ENCODE measurements at regions not wholly inside any gene's neighbourhood (a gene's known extent, or its start where the extent isn't known, plus 50 kb on each side); places are given as distances from the start of the nearest gene placed in this dataset.

- no peak overlapping the region for H3K4me3 ChIP-seq (replicated peaks; ENCODE audit: low read depth, low read length)
- DNase-seq (ENCODE audit: low read depth), result no peak
- TF ChIP-seq, protein P1, sequence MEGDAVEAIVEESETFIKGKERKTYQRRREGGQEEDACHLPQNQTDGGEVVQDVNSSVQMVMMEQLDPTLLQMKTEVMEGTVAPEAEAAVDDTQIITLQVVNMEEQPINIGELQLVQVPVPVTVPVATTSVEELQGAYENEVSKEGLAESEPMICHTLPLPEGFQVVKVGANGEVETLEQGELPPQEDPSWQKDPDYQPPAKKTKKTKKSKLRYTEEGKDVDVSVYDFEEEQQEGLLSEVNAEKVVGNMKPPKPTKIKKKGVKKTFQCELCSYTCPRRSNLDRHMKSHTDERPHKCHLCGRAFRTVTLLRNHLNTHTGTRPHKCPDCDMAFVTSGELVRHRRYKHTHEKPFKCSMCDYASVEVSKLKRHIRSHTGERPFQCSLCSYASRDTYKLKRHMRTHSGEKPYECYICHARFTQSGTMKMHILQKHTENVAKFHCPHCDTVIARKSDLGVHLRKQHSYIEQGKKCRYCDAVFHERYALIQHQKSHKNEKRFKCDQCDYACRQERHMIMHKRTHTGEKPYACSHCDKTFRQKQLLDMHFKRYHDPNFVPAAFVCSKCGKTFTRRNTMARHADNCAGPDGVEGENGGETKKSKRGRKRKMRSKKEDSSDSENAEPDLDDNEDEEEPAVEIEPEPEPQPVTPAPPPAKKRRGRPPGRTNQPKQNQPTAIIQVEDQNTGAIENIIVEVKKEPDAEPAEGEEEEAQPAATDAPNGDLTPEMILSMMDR (IDR thresholded peaks at IDR 0.05; ENCODE audit: low read length, missing control alignments), result no peak
Observed at GRCh38 chr5:62000646-62001045, 305.4 kb upstream of the KIF2A start.

DNA sequence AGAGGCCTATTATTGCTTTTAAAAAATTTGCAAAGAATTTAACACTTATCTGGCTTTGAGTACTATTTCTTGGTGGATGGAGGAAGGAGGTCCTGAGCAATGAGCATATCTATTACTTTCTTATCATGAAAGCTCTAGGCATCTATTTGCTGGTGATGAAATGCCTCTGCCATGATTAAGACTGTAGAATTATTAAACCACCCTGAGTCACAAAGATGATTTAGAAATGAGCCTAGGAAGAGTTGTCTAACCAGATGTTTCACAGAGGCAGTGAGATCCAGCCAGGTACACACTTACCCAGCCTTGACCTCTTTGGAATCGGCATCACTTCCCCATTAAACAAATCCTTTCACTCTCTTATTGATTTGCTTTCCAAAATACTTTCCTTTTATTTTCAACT is 304.4 kb upstream of the KIF2A start:
- no peak for DNase-seq (ENCODE audit: low read depth)
- H3K4me3 ChIP-seq (replicated peaks; ENCODE audit: low read depth, low read length), result no peak overlapping the region
- TF ChIP-seq, protein P1 (IDR thresholded peaks at IDR 0.05; ENCODE audit: low read length, missing control alignments), result no peak

- H3K4me3 ChIP-seq (replicated peaks; ENCODE audit: low read depth, low read length), result no peak overlapping the region
- DNase-seq (ENCODE audit: low read depth), result no peak
- TF ChIP-seq, protein P1 (IDR thresholded peaks at IDR 0.05; ENCODE audit: low read length, missing control alignments), result no peak
Observed at GRCh38 chr5:62002436-62002835, 303.6 kb upstream of the KIF2A start.

GRCh38 chr5:62005551-62005950 is 300.5 kb upstream of the KIF2A start:
- TF ChIP-seq, protein P1 (IDR thresholded peaks at IDR 0.05; ENCODE audit: low read length, missing control alignments), result no peak
- no peak overlapping the region for H3K4me3 ChIP-seq (replicated peaks; ENCODE audit: low read depth, low read length)

GRCh38 chr5:62007457-62007856 is 298.5 kb upstream of the KIF2A start:
- no peak overlapping the region for H3K4me3 ChIP-seq (replicated peaks; ENCODE audit: low read depth, low read length)
- DNase-seq (ENCODE audit: low read depth), result no peak
- TF ChIP-seq, protein P1 (IDR thresholded peaks at IDR 0.05; ENCODE audit: low read length, missing control alignments), result no peak

More at GRCh38 chr5:62005551-62005950, 300.5 kb upstream of the KIF2A start:
- DNase-seq (ENCODE audit: low read depth), result no peak

- DNase-seq (ENCODE audit: low read depth), result no peak
- H3K4me3 ChIP-seq (replicated peaks; ENCODE audit: low read depth, low read length), result no peak overlapping the region
- TF ChIP-seq, protein P1 (IDR thresholded peaks at IDR 0.05; ENCODE audit: low read length, missing control alignments), result no peak
Observed at GRCh38 chr5:62011089-62011664, 294.8 kb upstream of the KIF2A start.

DNA sequence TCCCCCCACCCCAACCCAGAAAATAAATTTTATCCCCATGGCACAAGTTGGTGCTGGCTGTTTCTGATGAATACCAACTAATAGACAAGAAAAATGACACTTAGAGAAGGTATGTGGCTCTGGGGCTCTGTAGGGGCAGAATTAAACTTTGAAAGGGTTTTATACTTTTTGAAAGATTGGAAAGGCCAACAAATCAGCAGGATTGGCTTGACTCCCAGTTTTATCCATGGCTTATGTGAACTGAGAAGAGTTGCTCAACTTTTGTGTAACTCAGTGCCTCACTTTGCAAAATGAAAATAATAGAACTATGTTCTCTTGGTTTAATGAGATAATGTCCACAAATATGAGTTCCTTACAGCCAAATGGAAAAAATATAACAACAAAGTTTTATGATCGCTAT is 288.9 kb upstream of the KIF2A start:
- no peak overlapping the region for H3K4me3 ChIP-seq (replicated peaks; ENCODE audit: low read depth, low read length)
- TF ChIP-seq, protein P1 (IDR thresholded peaks at IDR 0.05; ENCODE audit: low read length, missing control alignments), result no peak
- no peak for DNase-seq (ENCODE audit: low read depth)
